G401 (cell line): ENCODE measurements at regions not wholly inside any gene's neighbourhood (a gene's known extent, or its start where the extent isn't known, plus 50 kb on each side); places are given as distances from the start of the nearest gene placed in this dataset.
"Not testable (repeated sequence)": the region's sequence is repeated elsewhere in the genome, so short reads cannot be mapped to it uniquely, and the experiment has no call there.

ENCODE experiments used
- DNase-seq: peaks from one replicate; pipeline ENCODE4 v3.0.0-alpha.2; 2015; ENCODE audit warnings: low spot score
- in situ Hi-C: cut with HindIII; loops from 2 replicates; pipeline ENCODE4 v1.10.0; 2016; ENCODE audit warnings: low sequenced_read_pairs, mixed read lengths

DNA sequence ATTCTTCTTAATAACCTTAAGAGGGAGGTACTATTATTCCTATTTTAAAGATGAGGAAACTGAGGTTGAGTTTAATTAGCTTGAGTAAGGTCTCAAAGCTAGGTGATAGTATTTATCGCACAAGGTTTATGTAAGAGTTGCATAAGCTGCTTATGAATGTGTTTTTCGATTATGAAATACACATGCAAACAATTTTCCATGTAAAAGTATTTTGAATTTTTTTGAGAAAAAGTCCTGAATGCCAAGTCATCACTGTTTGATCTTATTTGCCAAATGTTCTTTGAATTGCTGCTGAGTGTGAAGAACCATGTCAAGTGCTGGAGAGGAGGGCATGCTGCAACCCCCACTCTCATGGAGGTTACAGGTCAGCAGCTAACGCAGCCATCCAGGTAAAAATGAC lies 174.4 kb downstream of the CARTPT start:
- DNase-seq: no peak
- in situ Hi-C loops: no loop called here

GRCh38 chr5:71894091-71894490 lies 175.0 kb downstream of the CARTPT start:
- in situ Hi-C loops: no loop called here

GRCh38 chr5:71895546-71895945 lies 176.5 kb downstream of the CARTPT start:
- no peak for DNase-seq
- in situ Hi-C loops: no loop called here

More at GRCh38 chr5:71894091-71894490, 175.0 kb downstream of the CARTPT start:
- no peak for DNase-seq

GRCh38 chr5:71899865-71900342 lies 180.8 kb downstream of the CARTPT start:
- no peak for DNase-seq
- in situ Hi-C loops: no loop called here

DNA sequence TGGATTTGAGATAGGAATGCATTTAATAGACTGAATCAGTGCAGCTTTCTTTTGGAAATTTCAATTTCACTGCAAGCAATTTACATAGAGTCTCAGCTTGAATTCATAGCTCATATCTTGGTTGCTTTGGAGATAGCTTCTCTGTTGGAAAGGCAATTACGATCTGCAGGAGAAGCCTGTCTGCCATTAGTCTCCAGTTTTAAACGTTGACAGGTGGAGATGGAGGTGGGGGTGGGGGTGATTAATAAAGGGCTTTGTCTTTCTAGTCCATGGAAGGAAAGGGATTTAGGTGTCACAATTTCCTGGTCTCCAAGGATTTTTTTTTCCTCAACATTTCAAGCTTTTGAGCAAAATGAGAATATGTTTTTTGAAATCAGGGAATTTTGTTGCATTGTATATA lies 184.7 kb downstream of the CARTPT start:
- no peak for DNase-seq
- in situ Hi-C loops: no loop called here

- in situ Hi-C loops: no loop called here
- DNase-seq: no peak
These were observed 185.8 kb downstream of the CARTPT start for GRCh38 chr5:71904852-71905251.

DNA sequence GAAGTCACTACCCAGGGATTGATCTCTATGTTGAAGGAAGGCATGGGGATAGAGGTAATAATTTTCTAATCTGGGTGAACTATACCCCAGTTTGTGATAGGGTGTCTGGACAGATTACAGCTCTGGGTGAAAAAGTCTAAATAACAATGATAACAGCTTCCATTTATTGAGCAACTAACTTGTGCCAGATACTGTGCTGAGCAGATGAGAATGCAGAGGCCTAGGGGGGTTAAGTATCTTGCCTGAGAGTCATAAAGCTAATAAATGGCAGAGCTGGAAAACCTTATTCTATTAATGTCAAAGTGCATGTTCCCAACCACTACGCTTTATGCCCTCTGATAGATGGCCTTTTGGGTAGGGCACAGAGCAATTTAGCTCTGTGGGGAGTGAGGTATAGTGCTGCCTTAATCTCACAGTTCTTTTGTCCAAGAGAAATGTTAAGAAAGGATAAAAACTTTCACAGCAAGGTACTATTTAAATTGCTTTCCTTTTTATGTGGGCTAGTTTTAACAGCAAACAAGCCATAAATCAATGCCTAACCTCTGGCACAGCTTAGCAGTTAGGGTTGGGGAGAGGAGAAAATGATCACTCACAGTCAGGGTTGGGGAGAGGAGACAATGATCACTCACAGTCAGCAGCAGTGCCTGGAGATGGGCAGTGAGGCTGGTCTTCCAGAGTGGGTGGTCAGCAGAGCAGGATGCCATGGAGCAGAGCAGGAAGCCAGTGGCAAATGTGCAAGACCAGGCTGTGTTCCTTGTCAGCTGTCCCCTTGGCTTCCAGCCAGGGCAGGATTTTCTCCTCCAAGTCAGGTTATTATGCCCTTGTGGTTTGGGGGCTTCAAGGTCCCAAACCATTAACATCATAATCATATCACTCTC lies 187.0 kb downstream of the CARTPT start:
- in situ Hi-C loops: no loop called here
- DNase-seq: peak; percentile 48

DNA sequence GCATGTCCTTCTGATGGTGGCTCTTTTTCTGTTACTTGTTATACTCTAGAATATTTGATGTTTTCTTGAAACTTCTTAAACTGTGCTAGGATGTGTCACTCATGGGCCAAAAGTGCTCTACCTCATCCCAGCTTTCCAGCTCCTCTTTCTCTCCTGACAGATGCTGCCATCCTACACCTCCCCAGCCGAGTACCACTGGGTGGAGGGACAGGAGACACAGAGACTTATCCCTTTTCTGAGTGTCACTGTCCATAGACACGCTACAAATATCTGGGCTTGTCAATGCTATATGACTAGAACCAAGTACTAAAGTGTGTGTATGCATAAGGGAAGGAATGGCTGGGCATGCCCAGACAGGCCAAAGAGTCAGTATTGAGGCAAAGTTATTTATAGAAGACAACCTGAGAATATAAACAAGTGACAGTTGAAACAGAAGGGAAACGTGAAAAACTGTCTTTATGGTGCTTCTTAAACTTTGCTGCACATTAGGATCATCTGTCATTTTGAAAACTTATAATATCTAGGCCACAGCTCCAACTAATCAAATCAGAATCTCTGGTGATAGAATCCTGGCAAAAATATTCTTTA lies 188.0 kb downstream of the CARTPT start:
- in situ Hi-C loops: no loop called here
- peak; percentile 16 for DNase-seq

DNA sequence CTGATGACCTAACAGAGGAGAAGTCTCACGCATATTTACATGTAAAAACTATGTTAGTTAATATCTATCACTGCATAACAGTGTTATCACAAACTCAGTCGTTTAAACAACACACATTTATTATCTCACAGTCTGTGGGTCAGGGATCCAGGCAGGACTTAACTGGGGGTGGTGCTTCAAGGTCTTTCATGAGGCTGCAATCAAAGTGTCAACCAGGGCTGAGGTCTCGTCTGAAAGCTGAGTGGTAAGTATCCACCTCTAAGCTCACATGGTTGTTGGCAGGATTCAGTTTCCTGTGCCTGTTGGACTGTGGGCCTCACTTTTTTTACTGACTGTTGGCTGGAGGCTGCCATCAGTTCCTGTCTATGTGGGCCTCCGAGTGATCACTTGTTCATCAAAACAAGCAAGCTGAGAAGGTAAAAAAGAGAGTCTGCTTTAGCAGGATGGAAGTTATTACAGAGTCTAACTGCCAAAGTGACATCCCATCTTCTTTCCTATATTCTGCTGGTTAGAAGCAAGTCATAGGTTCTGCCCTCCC lies 188.6 kb downstream of the CARTPT start:
- DNase-seq: peak; percentile 9
- in situ Hi-C loops: no loop called here

GRCh38 chr5:71910741-71911140 lies 191.7 kb downstream of the CARTPT start:
- no peak for DNase-seq
- in situ Hi-C loops: no loop called here

DNA sequence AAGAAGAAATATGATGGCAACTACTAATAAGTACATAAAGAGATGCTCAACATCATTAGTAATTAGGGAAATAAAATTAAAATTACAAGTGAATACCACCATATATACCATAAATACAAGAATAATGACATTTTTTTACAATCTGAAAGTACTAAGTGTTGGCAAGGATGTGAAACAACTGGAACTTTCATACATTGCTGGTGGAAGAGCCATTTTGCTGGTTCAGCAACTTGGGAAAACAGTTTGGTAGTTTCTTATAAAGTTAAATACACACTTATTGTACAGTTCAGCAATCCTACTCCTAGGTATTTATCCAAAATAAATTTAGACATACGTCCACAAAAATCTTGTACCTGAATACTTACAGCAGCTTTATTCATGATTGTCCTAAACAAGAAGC lies 192.9 kb downstream of the CARTPT start:
- no peak for DNase-seq
- in situ Hi-C loops: no loop called here

DNA sequence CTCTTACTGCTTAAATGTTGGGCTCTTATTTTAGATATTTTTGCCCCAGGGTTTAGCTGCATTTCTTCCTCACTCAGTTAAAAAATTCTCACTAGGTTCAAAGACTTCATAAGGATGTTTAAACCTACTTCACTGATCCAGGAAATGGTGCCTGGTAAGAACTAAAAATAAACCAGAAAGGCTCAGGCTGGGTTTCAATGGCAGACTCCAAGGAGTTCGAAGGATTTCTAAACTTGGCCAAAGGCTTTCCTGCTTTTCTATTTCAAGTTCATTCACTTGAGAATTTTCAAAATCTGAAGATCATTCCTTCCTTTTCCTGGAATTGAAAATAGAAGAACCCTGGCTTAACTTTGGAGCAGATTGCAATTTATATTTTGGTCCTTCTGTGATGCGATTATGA lies 193.0 kb upstream of the MAP1B start:
- DNase-seq: no peak
- in situ Hi-C loops: no loop called here

GRCh38 chr5:71922584-71923106 lies 184.6 kb upstream of the MAP1B start:
- in situ Hi-C loops: no loop called here
- no peak for DNase-seq

DNA sequence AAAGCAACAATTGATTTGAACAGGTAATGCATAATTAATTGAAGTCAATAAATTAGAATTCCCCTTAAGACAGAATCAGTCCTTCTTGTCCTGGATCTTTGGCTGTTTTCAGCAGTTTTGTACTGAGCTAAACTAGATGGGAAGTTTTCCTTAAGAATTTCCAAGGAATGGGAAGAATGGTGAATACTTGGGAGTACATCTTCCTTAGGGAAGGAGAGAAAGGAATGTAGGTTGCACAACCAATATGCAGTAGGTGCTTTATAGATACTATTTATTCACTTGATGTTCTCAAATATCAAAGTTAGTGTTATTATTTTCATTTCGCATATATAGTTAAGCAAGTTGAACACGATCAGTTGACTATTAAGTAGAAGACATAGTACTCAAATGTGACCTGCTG lies 183.5 kb upstream of the MAP1B start:
- no peak for DNase-seq
- in situ Hi-C loops: no loop called here

- peak; percentile 16 for DNase-seq
- in situ Hi-C loops: no loop called here
These were observed 182.9 kb upstream of the MAP1B start for GRCh38 chr5:71924325-71924724.

DNA sequence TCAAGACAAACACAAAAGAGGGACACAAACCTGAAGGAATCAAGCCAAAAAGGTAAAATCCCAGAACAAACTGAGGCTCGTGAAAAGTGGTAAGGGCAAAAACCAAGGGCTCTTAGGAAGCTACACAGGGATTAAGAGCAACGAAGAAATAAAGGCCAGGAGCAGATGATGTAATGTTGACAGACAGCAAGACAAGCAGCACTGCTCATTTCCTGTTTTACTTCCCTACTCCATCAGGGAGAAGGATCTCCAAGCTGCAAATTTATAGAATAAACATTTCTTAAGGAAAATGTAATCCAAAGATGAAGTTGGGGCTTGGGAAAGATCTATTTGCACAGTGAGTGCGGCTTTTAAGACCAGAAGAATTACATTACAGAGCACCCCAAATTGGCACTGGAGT lies 182.3 kb upstream of the MAP1B start:
- peak; percentile 11 for DNase-seq
- in situ Hi-C loops: no loop called here

GRCh38 chr5:71925608-71926091 lies 181.6 kb upstream of the MAP1B start:
- DNase-seq: peak; percentile 13
- in situ Hi-C loops: no loop called here

- in situ Hi-C loops: no loop called here
- no peak for DNase-seq
These were observed 178.3 kb upstream of the MAP1B start for GRCh38 chr5:71929003-71929402.

GRCh38 chr5:71930554-71930953 lies 176.7 kb upstream of the MAP1B start:
- DNase-seq, in situ Hi-C loops: not testable (repeated sequence)

DNA sequence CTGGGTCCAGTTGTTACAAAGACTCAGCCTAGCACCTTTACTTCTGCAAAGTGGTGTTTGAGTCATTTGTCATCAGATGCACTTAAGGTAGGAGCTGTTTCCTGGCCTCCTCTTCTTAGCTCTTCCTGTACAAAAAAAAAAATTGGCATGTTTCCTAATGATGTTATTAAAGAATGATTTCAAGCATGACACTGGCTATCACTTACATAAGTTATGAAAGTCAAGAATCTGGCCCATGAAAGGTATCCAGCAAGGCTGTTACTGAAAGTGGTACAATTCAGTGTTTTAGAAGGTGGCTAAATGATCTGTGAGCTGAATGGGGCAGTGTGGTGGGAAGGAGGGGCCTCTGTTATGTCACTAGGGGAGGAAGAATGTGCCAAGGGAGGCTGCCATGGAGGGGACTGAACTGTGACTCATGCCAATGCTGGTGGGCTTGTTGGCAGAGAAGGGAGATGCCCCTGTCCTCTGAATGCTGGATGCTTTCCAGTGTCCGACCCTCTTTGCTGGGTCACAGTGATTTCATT lies 175.1 kb upstream of the MAP1B start:
- in situ Hi-C loops: no loop called here
- DNase-seq: peak; percentile 33
